K562 (cell line): ENCODE measurements at regions not wholly inside any gene's neighbourhood (a gene's known extent, or its start where the extent isn't known, plus 50 kb on each side); places are given as distances from the start of the nearest gene placed in this dataset.
"Not testable (repeated sequence)": the region's sequence is repeated elsewhere in the genome, so short reads cannot be mapped to it uniquely, and the experiment has no call there.

Source experiments
- ATAC-seq: fragments of 200-7000 bp; cut with Tn5 transposase; 3 replicates; pipeline ENCODE4 v1.9.1; 2020; ENCODE audit warnings: moderate library complexity
- BruUV-seq: library from RNA; stranded (reverse); fragments of 400-500 nt; replicated peaks from 2 replicates; lab custom pipeline; 2021; lab: Mats Ljungman, UMichigan
- CTCF ChIA-PET: fragments of 300-600 bp; formaldehyde crosslinking; extraction: SDS; loops from one replicate; lab custom pipeline; 2021; ENCODE audit warnings: low intra/inter-chr PET ratio; lab: Yijun Ruan, JAX
- POLR2A ChIA-PET: fragments of 300-600, 350-650 bp; sonication (Branson Sonifier 250); formaldehyde crosslinking; extraction: SDS; loops from one replicate; lab custom pipeline; 2021; ENCODE audit warnings: antibody characterized with exemption, inconsistent platforms; lab: Yijun Ruan, JAX
- DNase-seq, 4 experiments: peaks; one replicate each; pipeline versions ENCODE4 v3.0.0 to v3.0.0-alpha.2; 2011 to 2018; ENCODE audit warnings: low spot score in 3 of 4, mixed read lengths in 3 of 4; ENCODE audit errors: extremely low read depth in 1 of 4
- FAIRE-seq: peaks from 2 replicates; lab custom pipeline; 2011; peaks lifted over from hg19 to GRCh38; lab: Jason Lieb, UNC
- H2AFZ ChIP-seq: 2 replicates; pipeline ENCODE4 v1.6.0; 2011; ENCODE audit warnings: low read depth, low read length, control low read depth, inconsistent platforms
- H3K27ac ChIP-seq: fragments of 200-600 bp; 3 replicates; pipeline ENCODE4 v1.8.0; 2011; ENCODE audit warnings: low read depth, mild to moderate bottlenecking, control low read depth, inconsistent platforms, low read length, moderate library complexity, mixed read lengths; ENCODE audit errors: extremely low read depth
- H3K27me3 ChIP-seq, 2 experiments: fragments of 300-600 bp in 1 of 2; 2 replicates in 1 of 2; 3 replicates in 1 of 2; pipeline versions ENCODE4 v1.6.0 to v1.8.0; 2011; ENCODE audit warnings: inconsistent platforms in 2 of 2, low read length in 2 of 2, mild to moderate bottlenecking in 1 of 2, mixed read lengths in 1 of 2, moderate library complexity in 1 of 2; ENCODE audit not compliant: control insufficient read depth in 2 of 2, insufficient read depth in 2 of 2
- H3K36me3 ChIP-seq: fragments of 300-600 bp; 3 replicates; pipeline ENCODE4 v1.8.0; 2011; ENCODE audit warnings: mild to moderate bottlenecking, low read length, inconsistent platforms; ENCODE audit not compliant: control insufficient read depth, insufficient read depth
- H3K4me1 ChIP-seq, 2 experiments: fragments of 200-600 bp in 1 of 2; replicated peaks in 1 of 2; 2 replicates in 1 of 2; 3 replicates in 1 of 2; pipeline versions ENCODE4 v1.5.1 to v1.8.0; 2011; ENCODE audit warnings: inconsistent platforms in 2 of 2, low read length in 2 of 2, mild to moderate bottlenecking in 1 of 2, mixed read lengths in 1 of 2, moderate library complexity in 1 of 2; ENCODE audit not compliant: control insufficient read depth in 2 of 2, insufficient read depth in 2 of 2
- H3K4me2 ChIP-seq: 2 replicates; pipeline ENCODE4 v1.6.1; 2011; ENCODE audit warnings: low read length, control low read depth, inconsistent platforms, mixed read lengths; ENCODE audit not compliant: insufficient read depth
- H3K4me3 ChIP-seq: fragments of 200-600 bp; sonication (generic), shearing (Covaris generic); 2 replicates; pipeline ENCODE4 v1.5.1; 2016; ENCODE audit warnings: control low read depth, inconsistent platforms
- H3K79me2 ChIP-seq: fragments of 200-600 bp; 3 replicates; pipeline ENCODE4 v1.8.0; 2011; ENCODE audit warnings: low read length, inconsistent platforms; ENCODE audit not compliant: control insufficient read depth, insufficient read depth
- H3K9ac ChIP-seq, 2 experiments: 2 replicates each; pipeline versions ENCODE4 v1.6.0 to v1.6.1; 2011; ENCODE audit warnings: low read depth in 2 of 2, low read length in 2 of 2, control low read depth in 1 of 2, inconsistent platforms in 1 of 2, mild to moderate bottlenecking in 1 of 2, mixed read lengths in 1 of 2; ENCODE audit not compliant: insufficient read depth in 1 of 2
- H3K9me1 ChIP-seq: one replicate; pipeline ENCODE4 v1.6.0; 2011; ENCODE audit warnings: inconsistent platforms, mild to moderate bottlenecking, low read length, moderate library complexity; ENCODE audit not compliant: control insufficient read depth, insufficient read depth
- H3K9me3 ChIP-seq: replicated peaks from 2 replicates; pipeline ENCODE4 v1.5.1; 2011; ENCODE audit warnings: low read depth, low read length, inconsistent platforms; ENCODE audit not compliant: control insufficient read depth, insufficient read depth
- H4K20me1 ChIP-seq: replicated peaks from 2 replicates; pipeline ENCODE4 v1.6.1; 2011; ENCODE audit warnings: low read length, inconsistent platforms, mixed read lengths; ENCODE audit not compliant: control insufficient read depth, insufficient read depth
- CC2D1A ChIP-seq: fragments of 450-650 bp; IDR thresholded peaks from 2 replicates; pipeline ENCODE4 v1.6.1; 2017; ENCODE audit warnings: mild to moderate bottlenecking
- CHAMP1 ChIP-seq: fragments of 450-650 bp; IDR thresholded peaks from 2 replicates; pipeline ENCODE4 v1.6.1; 2016; ENCODE audit warnings: mild to moderate bottlenecking
- EZH2 ChIP-seq: IDR thresholded peaks from 2 replicates; pipeline ENCODE4 v1.6.1; 2012; ENCODE audit warnings: low read depth, mild to moderate bottlenecking, inconsistent platforms, low read length, borderline replicate concordance
- SPI1 ChIP-seq: IDR thresholded peaks from 2 replicates; pipeline ENCODE4 v1.6.1; 2011; ENCODE audit warnings: low read depth, low read length, control low read depth, borderline replicate concordance
- SUPT5H ChIP-seq: fragments of 450-650 bp; IDR thresholded peaks from 2 replicates; pipeline ENCODE4 v1.6.1; 2016
- USF1 ChIP-seq: sonication (generic); formaldehyde crosslinking; IDR thresholded peaks from 2 replicates; pipeline ENCODE4 v1.9.0; 2022; ENCODE audit warnings: mild to moderate bottlenecking, missing genetic modification reagents
- WGBS: fragments of 100-300 bp; shearing (Covaris generic); methylation state at CpG from one replicate; pipeline ENCODE4 v1.1.6; 2016; ENCODE audit warnings: low coverage, mixed read lengths; ENCODE audit not compliant: insufficient coverage; ENCODE audit errors: missing lambda C conversion rate; 5-methylcytosine and 5-hydroxymethylcytosine counted together
- in situ Hi-C: fragments of 300-500 bp; cut with MboI; formaldehyde crosslinking; loops from 4 replicates; pipeline ENCODE4 v1.15.0; 2018; ENCODE audit warnings: inconsistent platforms, mixed read lengths
- intact Hi-C: fragments of 100-400 bp; cut with micrococcal nuclease; formaldehyde crosslinking; loops from 2 replicates; pipeline ENCODE4 v1.14.2; 2022

- H3K4me1 ChIP-seq: no peaks in the 10 kb centered on the region
- H3K9ac ChIP-seq: no peak overlapping the region
- DNase-seq: no peak
- CTCF ChIA-PET: no interaction called here
- BruUV-seq: no TSS peak
- H3K4me2 ChIP-seq: no peak overlapping the region
- intact Hi-C loops (no loop called here), in situ Hi-C loops (no loop called here)
- H3K36me3 ChIP-seq: peaks cover 34% of the 10 kb centered on the region
- POLR2A ChIA-PET: interaction anchor here (1.1 to 1.2 kb wide), 3 partner anchors 9 to 20 kb away, joined by 3 to 6 read pairs (median 4); no protein-coding TSS in a partner anchor
- WGBS: 10% methylated on average over 1 of the region's 1 CpG
- peaks cover 87% of the 10 kb centered on the region for H3K79me2 ChIP-seq
- H2AFZ ChIP-seq: no peak overlapping the region
- H3K27ac ChIP-seq: no peak overlapping the region
- no peak overlapping the region for H3K4me3 ChIP-seq
- peak; percentile 63 for ATAC-seq
- no peaks in the 10 kb centered on the region for H4K20me1 ChIP-seq
- peaks cover 2% of the 10 kb centered on the region; the same call in 1 of the 2 replicates for H3K9me3 ChIP-seq
- no peak for FAIRE-seq
- H3K27me3 ChIP-seq: no peaks in the 10 kb centered on the region
- TF ChIP-seq SPI1 (peak; percentile 87), EZH2 (no peak), USF1 (CRISPR knock-in tag) (peak; percentile 11; the same call in 1 of the 2 replicates), SUPT5H (no peak)
- no peaks in the 10 kb centered on the region for H3K9me1 ChIP-seq
Observed at GRCh38 chr15:94864600-94864999, 633.2 kb downstream of the MCTP2 start.

DNA sequence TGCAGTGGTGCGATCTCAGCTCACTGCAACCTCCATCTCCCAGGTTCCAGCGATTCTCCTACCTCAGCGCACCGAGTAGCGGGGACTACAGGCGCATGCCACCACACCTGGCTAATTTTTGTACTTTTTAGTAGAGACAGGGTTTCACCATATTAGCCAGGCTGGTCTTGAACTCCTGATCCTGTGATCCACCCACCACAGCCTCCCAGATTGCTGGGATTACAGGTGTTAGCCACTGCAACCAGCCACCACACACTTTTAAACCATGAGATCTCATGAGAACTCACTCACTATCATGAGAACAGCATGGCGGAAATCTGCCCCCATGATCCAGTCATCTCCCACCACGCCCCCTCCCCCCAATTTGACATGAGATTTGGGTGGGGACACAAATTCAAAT, 636.9 kb downstream of the MCTP2 start:
- CTCF ChIA-PET, H3K9ac ChIP-seq, ATAC-seq, H3K9me1 ChIP-seq, H3K4me3 ChIP-seq, FAIRE-seq, H3K9me3 ChIP-seq, H3K27me3 ChIP-seq, H3K27ac ChIP-seq, H3K4me2 ChIP-seq, intact Hi-C loops, POLR2A ChIA-PET, H3K4me1 ChIP-seq, BruUV-seq, H4K20me1 ChIP-seq, in situ Hi-C loops, H2AFZ ChIP-seq, DNase-seq: not testable (repeated sequence)
- 100% methylated on average over 5 of the region's 8 CpGs for WGBS
- Histone ChIP-seq H3K36me3 (peaks cover 34% of the 10 kb centered on the region), H3K79me2 (peaks cover 93% of the 10 kb centered on the region)
- peak; percentile 51; the same call in 1 of the 2 replicates for TF ChIP-seq CC2D1A
- peak; percentile 54; the same call in 1 of the 2 replicates for TF ChIP-seq CHAMP1
